ENCODE measurements at regions not wholly inside any gene's neighbourhood (a gene's known extent, or its start where the extent isn't known, plus 50 kb on each side); places are given as distances from the start of the nearest gene placed in this dataset.

DNA sequence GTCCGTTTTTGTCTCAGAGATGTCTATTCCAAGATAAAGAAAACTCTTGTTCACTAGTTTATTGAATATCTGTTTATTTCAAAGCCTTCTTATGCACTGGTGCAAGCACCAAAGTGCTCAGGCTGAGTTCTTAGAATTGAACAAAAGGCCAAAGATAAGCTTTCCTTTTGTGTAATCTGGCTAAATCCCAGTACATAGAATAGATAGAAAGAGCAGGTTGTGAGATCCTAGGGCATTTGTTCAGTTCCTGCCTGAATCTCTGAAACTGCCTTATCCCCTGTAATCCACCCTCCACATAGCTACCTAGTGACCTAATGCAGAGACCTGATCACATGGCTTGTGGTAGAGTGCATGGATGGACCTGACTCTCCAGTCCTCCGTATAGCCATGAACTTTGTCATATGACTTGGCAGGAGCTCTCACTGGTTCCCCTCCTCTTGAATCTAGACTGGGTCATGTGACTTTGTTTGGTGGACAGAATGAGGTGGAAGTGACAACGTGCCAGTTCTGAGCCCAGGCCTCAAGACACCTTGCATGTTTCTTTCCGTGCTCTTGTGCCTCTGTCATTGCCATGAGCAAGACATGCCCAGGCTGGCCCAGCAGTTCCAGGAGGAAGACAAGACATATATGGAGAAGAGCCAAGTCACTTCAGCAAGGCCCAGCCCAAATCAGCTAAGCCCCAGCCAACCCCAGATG is 139.3 kb upstream of the SHB start:
- Mint-ChIP-seq H3K9me3 (peaks cover 7% of the 10 kb centered on the region), H3K27ac (peak overlapping the region in 1 of 3 experiments; percentile 31), H3K4me1 (no peaks in the 10 kb centered on the region), H3K36me3 (ENCODE audit: low read depth) (no peaks in the 10 kb centered on the region), H3K4me3 (no peak overlapping the region), H3K27me3 (ENCODE audit: low read depth) (peaks cover 10% of the 10 kb centered on the region)
- TF ChIP-seq, protein P1, sequence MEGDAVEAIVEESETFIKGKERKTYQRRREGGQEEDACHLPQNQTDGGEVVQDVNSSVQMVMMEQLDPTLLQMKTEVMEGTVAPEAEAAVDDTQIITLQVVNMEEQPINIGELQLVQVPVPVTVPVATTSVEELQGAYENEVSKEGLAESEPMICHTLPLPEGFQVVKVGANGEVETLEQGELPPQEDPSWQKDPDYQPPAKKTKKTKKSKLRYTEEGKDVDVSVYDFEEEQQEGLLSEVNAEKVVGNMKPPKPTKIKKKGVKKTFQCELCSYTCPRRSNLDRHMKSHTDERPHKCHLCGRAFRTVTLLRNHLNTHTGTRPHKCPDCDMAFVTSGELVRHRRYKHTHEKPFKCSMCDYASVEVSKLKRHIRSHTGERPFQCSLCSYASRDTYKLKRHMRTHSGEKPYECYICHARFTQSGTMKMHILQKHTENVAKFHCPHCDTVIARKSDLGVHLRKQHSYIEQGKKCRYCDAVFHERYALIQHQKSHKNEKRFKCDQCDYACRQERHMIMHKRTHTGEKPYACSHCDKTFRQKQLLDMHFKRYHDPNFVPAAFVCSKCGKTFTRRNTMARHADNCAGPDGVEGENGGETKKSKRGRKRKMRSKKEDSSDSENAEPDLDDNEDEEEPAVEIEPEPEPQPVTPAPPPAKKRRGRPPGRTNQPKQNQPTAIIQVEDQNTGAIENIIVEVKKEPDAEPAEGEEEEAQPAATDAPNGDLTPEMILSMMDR (IDR thresholded peaks at IDR 0.05; ENCODE audit: unreplicated experiment in 3 of 3) = no peak

DNA sequence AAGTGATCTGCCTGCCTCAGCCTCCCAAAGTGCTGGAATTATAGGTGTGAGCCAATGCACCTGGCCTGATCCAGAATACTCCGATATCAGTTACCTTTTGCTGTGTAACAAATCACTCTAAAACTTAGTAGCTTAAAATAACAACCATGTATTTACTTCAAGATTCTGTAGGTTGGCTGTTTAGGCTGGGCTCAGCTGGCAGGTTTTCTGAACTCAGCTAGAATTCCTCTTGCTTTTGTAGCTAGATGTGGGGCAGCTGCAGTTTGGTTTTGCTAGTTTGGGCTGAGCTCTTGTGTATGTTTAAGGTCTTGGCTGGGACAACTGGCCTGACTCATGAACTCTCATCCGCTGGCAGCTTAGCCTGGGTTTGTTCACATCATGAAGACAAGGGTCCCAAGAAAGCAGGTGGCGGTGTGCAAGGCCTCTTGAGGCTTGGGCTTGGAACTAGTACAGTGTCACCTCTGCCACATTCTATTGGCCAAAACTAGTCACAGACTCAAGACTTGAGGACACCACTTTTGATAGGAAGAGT is 138.3 kb upstream of the SHB start:
- TF ChIP-seq, protein P1 (IDR thresholded peaks at IDR 0.05; ENCODE audit: unreplicated experiment in 3 of 3) = no peak
- H3K27ac Mint-ChIP-seq = no peak overlapping the region
- H3K4me3 Mint-ChIP-seq = no peak overlapping the region
- peaks cover 11% of the 10 kb centered on the region for H3K27me3 Mint-ChIP-seq (ENCODE audit: low read depth)
- no peaks in the 10 kb centered on the region for H3K4me1 Mint-ChIP-seq
- peaks cover 9% of the 10 kb centered on the region for H3K9me3 Mint-ChIP-seq
- no peaks in the 10 kb centered on the region for H3K36me3 Mint-ChIP-seq (ENCODE audit: low read depth)

DNA sequence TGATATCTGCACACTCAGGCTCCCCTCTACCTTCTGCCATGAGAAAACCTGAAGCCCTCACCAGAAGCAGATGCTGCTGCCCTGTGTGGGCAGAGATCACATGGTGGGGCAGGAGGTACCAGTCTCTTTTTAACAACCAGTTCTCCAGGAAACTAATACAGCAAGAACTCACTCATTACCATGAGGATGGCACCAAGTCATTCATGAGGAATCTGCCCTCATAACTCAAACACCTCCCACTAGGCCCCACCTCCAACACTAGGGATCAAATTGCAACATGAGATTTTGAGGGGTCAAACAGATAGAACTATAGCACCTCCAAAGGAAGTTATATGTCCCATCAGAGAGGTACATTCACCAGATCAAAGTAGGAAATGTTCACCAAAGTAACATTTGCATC is 136.3 kb upstream of the SHB start:
- H3K27me3 Mint-ChIP-seq (ENCODE audit: low read depth) = peaks cover 19% of the 10 kb centered on the region
- H3K36me3 Mint-ChIP-seq (ENCODE audit: low read depth) = no peaks in the 10 kb centered on the region
- no peak overlapping the region for H3K4me3 Mint-ChIP-seq
- TF ChIP-seq, protein P1 (IDR thresholded peaks at IDR 0.05; ENCODE audit: unreplicated experiment in 3 of 3) = no peak
- peaks cover 16% of the 10 kb centered on the region for H3K9me3 Mint-ChIP-seq
- no peaks in the 10 kb centered on the region for H3K4me1 Mint-ChIP-seq
- H3K27ac Mint-ChIP-seq = no peak overlapping the region

DNA sequence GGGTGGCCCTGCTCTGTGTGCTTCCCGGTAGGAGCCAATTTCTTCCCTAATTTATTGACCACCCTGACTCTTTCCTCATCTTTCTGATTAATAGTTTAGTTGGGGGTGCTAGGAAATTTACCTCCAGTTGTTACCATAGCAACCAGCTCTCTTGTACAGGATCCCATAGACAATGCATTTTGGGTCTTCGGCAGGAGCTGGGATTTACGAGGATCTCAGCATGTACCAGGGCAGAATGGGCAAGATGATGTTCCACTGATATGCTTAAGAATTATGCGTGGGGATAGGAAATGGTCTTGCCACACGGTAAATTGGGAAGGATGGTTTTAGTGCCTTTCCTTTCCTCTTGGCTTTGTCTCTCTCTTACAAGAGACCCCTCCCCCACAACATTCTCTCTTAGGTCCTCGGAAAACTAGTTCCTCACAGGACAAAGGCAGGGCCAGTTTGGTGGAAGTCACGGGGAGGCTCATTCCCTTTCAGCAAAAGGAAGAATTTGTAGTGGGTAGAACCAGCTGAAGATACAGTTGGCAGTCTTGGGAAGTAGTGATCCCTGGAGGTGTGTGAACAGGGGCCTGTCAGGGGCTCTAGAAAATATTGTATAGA is 133.4 kb upstream of the SHB start:
- Mint-ChIP-seq H3K4me1 (no peaks in the 10 kb centered on the region), H3K9me3 (peaks cover 10% of the 10 kb centered on the region), H3K4me3 (no peak overlapping the region), H3K36me3 (ENCODE audit: low read depth) (no peaks in the 10 kb centered on the region), H3K27me3 (ENCODE audit: low read depth) (peaks cover 27% of the 10 kb centered on the region), H3K27ac (no peak overlapping the region)
- TF ChIP-seq, protein P1 (IDR thresholded peaks at IDR 0.05; ENCODE audit: unreplicated experiment in 3 of 3) = no peak

- H3K27me3 Mint-ChIP-seq (ENCODE audit: low read depth) = peaks cover 27% of the 10 kb centered on the region
- H3K4me1 Mint-ChIP-seq = peaks cover under 1% of the 10 kb centered on the region
- H3K9me3 Mint-ChIP-seq = peaks cover 10% of the 10 kb centered on the region
- H3K36me3 Mint-ChIP-seq (ENCODE audit: low read depth) = no peaks in the 10 kb centered on the region
- no peak overlapping the region for H3K4me3 Mint-ChIP-seq
- TF ChIP-seq, protein P1 (IDR thresholded peaks at IDR 0.05; ENCODE audit: unreplicated experiment in 3 of 3) = no peak
- H3K27ac Mint-ChIP-seq = no peak overlapping the region
Observed at GRCh38 chr9:38201844-38202243, 132.8 kb upstream of the SHB start.

Data from nephron (organoid).